ENCODE measurements at regions not wholly inside any gene's neighbourhood (a gene's known extent, or its start where the extent isn't known, plus 50 kb on each side); places are given as distances from the start of the nearest gene placed in this dataset.

- DNase-seq: no peak
These were observed 192.1 kb upstream of the MGMT start for GRCh38 chr10:129274748-129275474.

GRCh38 chr10:129275886-129276285 is 191.2 kb upstream of the MGMT start:
- DNase-seq: no peak

DNA sequence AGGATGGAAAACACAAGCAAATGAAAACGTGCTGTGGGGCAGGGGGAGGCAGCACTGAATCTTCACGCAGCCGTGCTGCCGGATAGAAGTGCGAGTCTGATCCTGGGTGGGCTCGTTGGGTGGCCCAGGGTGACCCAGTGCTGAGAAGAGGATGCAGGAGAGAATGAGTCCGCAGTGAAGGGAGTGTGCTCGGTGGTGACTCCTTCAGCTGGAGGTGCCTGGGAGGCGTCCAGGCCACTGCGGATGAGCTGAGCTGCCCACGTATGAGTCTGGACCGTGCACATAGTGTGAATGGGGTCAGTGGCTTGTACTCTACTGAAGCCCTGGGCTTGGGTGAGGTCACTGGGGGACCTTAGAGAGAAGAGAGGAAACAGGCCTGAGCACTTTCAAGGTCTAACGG is 190.0 kb upstream of the MGMT start:
- no peak for DNase-seq

GRCh38 chr10:129277841-129278240 is 189.2 kb upstream of the MGMT start:
- DNase-seq: no peak

GRCh38 chr10:129278686-129279085 is 188.4 kb upstream of the MGMT start:
- DNase-seq: no peak

DNA sequence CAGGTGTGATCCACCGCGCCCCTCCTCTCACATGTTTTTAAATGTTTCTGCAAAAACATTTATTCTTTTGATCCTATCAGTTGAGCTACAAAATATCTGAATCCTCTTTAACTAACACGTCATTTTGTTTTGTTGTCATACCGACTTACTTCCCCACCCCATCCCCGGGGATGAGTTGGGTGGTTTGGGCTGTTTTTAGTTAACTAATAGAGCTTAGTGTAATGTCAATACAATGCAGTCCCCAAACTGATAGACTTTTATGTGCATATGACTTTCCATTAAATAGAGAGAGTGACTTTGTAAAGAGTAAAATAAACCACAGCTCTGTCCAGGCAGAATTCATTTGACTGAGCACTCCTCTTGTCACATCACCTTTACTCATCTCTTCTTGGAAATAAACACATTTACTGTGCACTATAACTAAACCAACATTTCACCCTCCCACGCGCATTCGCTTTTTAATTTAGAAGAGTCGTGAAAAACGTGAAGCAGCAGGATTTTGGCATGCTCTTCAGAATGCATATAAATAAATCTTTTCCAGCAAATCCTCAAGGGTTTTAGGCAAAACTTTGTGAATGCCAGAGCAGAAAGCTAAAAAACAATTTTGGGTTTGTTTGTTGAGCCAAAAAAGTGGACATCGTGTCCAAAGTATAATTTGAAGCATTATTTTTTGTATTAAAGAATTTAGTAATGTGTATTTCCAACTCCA is 187.4 kb upstream of the MGMT start:
- DNase-seq: no peak

- no peak for DNase-seq
These were observed 186.9 kb upstream of the MGMT start for GRCh38 chr10:129280155-129280502.

DNA sequence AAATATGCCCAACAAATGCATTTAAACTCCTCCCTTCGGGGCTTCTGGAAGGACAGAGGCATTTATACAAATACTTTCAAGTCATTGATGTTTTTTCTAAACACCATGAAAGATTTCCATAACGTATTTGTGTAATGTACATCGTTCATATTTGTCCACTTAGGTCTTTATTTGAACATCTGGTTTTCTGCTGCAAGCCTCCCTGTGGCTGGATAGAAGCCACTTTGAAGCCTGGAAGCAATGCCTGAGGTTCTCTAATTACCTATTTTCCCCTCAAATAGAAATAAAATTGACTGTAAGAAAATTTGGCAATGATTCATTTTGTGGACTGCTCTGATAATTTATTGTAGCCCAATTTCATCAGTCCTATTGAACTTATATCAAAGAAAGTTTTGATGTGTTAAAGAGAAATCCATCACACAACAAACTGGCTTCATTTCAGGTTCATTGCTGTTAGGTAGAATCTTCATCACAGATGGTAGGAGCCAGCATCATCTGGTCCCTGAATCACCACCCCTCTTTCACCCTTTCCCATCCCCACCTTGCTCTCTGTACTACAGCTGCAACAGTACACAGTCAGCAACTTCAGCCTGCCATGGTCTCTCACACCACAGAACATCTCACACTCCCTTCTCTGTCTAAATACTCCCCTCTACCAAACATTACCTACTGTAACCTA is 186.0 kb upstream of the MGMT start:
- no peak for DNase-seq

DNA sequence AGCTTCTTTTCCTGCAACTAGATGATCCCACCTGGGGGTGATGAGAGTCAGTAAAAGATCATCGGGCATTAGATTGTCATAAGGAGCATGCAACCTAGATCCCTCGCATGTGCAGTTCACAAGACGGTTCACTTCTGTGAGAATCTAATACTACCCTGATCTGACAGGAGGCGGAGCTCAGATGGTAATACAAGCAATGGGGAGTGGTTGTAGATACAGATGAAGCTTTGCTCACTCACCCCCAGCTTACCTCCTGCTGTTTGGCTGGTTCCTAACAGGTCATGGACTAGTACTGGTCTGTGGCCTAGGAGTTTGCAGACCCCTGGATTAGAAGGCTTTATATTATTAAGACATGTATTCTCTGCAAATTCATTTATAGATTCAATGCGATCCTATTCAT is 181.6 kb upstream of the MGMT start:
- no peak for DNase-seq

GRCh38 chr10:129288999-129289584 is 177.9 kb upstream of the MGMT start:
- no peak for DNase-seq

GRCh38 chr10:129293991-129294700 is 172.9 kb upstream of the MGMT start:
- no peak for DNase-seq

DNA sequence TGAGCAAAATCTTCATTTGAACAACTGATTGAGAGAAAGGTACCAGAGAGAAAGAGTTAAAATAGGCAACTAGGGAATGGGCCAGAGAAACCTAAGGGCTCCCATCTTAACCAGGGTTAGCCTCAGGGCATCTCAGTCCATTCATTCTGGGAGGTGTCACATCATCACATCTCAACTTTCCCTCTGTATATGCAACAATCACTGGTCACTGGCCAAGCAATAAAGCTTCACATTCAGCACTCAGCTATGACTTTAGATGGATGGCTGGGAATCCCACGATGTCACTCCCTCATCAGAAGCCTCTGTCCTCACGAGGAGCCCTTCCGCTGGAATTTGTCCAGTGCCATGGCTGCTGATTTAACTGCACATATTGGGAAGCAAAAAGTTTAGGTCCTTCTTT is 172.1 kb upstream of the MGMT start:
- no peak for DNase-seq

DNA sequence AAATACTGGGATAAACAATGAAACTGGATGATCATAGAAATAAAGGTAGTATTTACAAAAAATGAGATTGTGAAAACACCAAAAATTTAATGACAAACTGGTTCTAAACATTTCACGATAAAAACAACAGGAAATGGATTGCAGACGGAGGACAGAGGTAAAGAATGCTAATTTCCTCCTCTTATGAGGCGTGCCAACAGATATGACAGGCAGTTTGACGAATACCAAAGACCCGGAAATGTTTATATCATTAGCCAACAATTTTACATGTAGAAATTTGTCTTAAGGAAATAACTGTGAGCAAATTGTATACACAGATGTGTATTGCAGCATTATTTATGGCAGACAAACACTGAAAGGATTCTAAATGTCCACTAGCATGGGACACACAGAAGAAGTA is 162.0 kb upstream of the MGMT start:
- no peak for DNase-seq

DNA sequence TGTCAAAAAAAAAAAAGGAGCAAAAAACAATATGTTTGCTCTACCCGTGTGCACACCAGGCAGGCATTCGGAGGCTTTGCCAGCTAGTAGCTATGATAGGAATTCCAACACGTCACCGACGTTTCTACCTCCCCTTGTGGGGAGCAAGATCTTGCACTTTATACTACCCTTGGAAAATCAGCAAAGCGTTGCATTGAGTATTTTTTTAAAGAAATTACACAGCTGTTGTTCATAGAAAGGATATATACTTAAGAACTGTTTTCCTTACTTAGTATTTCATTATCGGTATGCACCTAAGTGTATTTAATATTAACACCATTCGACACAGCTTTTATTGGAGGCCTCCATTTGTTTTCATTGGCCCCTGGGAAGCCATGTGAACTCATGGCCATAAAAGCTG is 159.9 kb upstream of the MGMT start:
- no peak for DNase-seq

- DNase-seq: no peak
These were observed 158.0 kb upstream of the MGMT start for GRCh38 chr10:129308953-129309564.

DNA sequence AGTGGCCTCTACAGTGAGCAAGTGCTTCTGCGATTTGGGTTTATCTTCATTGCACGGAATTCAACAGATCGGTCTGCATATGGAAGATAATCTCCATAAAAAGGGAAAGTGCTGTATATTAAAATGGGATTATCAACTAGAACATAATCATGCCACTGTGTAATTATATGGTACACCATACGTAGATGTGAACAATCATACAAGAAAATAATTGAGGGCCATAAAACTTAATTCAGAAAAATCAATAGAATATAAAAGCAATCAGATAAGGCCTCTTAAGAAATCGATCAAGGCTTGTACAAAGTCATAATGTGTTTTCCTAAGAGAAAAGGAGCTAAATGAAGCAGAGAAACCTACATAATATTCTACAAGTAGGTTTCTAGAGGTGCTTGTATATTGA is 157.5 kb upstream of the MGMT start:
- no peak for DNase-seq

DNA sequence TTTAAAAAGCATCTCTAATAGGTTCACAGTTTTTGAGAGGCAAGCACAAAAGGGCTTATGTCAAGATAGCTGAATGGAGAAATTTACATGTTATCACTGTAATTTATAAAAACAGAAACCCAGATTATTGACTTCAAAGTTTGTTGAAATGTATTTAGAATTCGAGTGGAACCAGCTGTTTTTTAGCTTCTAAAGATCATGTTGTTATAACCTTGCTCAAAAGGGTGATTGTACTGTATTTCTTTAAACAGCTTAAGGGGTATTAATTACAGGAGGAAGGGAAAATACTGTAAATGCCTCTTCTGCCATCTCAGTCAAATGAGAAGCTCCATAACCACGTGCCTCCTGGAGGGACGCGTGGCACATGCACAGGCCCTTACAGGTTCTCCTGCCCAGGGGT is 156.2 kb upstream of the MGMT start:
- DNase-seq: no peak

GRCh38 chr10:129319934-129320333 is 147.1 kb upstream of the MGMT start:
- no peak for DNase-seq

DNA sequence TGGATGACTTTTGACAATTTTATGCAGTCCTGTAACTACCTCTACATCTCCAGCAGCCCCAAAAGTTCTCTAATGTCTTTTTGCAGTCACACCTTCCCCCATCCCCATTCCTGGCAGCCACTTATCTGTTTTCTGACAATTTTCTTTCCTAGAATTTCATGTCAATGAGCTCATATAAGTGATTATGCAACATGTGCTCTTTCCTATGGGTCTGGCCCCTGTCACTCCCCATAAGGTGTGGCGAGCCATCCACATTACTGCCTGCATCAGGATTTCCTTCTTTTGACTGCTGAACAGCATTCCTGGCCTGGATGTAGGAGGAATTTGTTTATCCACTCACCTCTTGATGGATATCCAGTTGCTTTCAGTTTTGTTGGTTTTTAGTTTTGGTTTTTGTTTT is 146.7 kb upstream of the MGMT start:
- DNase-seq: no peak

DNA sequence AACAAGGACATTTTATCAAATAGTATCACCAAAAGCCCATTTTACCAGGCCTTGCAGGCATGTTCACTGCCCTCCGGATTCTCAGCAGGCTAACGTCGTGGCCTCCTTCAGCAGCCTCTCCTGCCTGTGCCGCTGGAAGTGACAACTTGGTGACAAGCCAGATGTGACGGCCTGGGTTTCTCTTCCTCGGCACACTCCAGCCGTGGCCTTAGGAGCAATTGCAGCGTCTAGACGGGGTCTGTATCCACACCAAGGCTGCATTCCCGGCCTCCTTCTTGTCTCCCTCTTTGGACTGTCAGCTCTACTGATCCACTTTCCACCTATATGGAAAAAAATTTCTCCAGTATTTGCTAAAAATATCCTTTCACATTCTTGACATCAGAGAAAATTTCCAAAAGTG is 145.3 kb upstream of the MGMT start:
- no peak for DNase-seq

GRCh38 chr10:129322933-129323820 is 143.9 kb upstream of the MGMT start:
- no peak for DNase-seq

- DNase-seq: no peak
These were observed 143.2 kb upstream of the MGMT start for GRCh38 chr10:129323879-129324278.

Measured in CD4-positive, alpha-beta T cell treated with Interleukin-15 for 1 hour (primary cell).